ENCODE measurements at regions not wholly inside any gene's neighbourhood (a gene's known extent, or its start where the extent isn't known, plus 50 kb on each side); places are given as distances from the start of the nearest gene placed in this dataset.

- TF ChIP-seq CHD7 (IDR thresholded peaks at IDR 0.05; ENCODE audit: insufficient replicate concordance, low read length), result no peak
- TF ChIP-seq SAP30 (IDR thresholded peaks at IDR 0.05; ENCODE audit: insufficient read depth, insufficient replicate concordance, low read length), result no peak
- no peak for TF ChIP-seq SP1 (IDR thresholded peaks at IDR 0.05; ENCODE audit: low read depth, low read length)
- no peak for TF ChIP-seq KDM4A (IDR thresholded peaks at IDR 0.05; ENCODE audit: low read depth, low read length, severe bottlenecking)
- TF ChIP-seq TAF1 (IDR thresholded peaks at IDR 0.05; ENCODE audit: low read depth, low read length), result no peak
- TF ChIP-seq NANOG (IDR thresholded peaks at IDR 0.05; ENCODE audit: insufficient read depth, low read depth, low read length, poor library complexity, severe bottlenecking), result no peak
- TF ChIP-seq EZH2 (IDR thresholded peaks at IDR 0.05; ENCODE audit: low read depth, low read length, severe bottlenecking), result no peak
- TF ChIP-seq E2F6 (IDR thresholded peaks at IDR 0.05), result no peak
- no peak for TF ChIP-seq SP2 (IDR thresholded peaks at IDR 0.05; ENCODE audit: low read length)
- no peak for TF ChIP-seq PHF8 (conservative IDR thresholded peaks at IDR 0.05; ENCODE audit: low read depth, low read length)
- no peak for TF ChIP-seq ZNF274 (IDR thresholded peaks at IDR 0.05; ENCODE audit: borderline replicate concordance, extremely low read depth, low read length)
- TF ChIP-seq BRCA1 (IDR thresholded peaks at IDR 0.05; ENCODE audit: low read depth, low read length), result no peak
These were observed 135.4 kb upstream of the MB21D2 start (continued) for GRCh38 chr3:193053046-193053435.
